AG09319 (cell line): ENCODE measurements at regions not wholly inside any gene's neighbourhood (a gene's known extent, or its start where the extent isn't known, plus 50 kb on each side); places are given as distances from the start of the nearest gene placed in this dataset.

ENCODE experiments used
- DNase-seq: peaks from one replicate; pipeline ENCODE4 v3.0.0-alpha.2; 2010; ENCODE audit warnings: low read depth; ENCODE audit errors: extremely low read depth
- CTCF ChIP-seq: IDR thresholded peaks from 2 replicates; pipeline ENCODE4 v1.5.1; 2011; ENCODE audit warnings: low read depth, mild to moderate bottlenecking, inconsistent platforms, low read length, moderate library complexity

GRCh38 chr10:110415809-110416208, 81.9 kb upstream of the DUSP5 start:
- DNase-seq: no peak
- TF ChIP-seq CTCF: no peak

DNA sequence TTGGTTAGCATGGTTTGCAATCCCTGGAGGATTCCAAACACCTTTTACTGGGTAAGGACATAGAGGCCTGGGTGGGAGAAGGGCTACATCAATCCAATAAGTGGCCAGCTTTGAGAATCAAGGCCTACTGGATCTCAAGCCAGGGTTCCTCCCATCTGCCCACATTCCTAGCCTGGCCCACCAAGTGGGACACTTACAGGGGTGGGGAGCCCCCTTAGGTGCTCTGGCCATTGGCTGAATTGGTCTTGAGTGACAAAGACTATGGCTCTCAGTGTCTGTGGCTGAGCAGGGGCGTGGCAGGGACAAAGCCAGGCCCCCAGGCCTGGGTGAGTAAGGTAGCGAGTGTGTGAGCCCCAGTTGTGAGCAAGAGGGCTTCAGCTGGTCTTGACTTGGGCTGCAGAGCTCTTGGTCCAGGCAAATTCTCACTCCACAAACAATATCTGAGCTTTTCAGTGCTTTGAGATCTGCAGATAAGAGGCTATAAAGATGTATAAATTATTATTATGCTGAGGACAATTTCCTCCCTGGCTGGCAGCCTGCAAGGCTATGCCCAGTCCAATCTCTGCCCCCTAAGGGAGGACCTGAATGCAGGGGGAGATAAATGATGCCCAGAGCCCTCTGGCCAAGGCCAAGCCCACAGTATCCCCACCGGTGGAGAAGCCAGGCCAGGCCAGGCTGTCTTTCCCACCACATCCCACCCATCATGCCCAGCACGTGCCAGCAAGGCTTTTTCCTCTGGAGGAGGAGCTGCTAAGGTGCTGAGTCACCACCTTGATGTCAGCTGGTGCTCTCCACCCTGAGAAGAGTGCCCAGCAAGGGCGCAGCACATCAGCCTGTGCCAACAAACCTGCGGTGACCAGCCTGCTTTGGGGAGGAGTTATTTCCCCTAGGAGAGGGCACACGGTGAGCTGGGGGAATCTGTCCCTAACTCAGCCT, 80.7 kb upstream of the DUSP5 start:
- no peak for DNase-seq
- TF ChIP-seq CTCF: no peak

DNA sequence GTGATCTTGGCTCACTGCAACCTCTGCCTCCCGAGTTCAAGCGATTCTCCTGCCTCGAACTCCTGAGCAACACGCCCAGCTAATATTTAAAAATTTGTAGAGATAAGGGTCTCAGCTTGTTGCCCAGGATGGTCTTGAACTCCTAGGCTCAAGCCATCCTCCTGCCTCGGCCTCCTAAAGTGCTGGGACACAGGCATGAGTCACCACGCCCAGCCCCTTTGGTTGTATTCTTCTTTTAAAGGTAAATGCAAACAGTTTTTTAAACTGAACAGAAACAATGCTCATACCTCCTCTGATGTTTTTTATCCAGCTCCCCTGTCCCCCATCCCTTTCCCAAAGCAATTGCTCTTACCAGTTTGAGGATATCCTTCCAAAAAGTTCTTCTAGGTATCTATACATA, 79.5 kb upstream of the DUSP5 start:
- no peak for DNase-seq
- TF ChIP-seq CTCF: no peak

- no peak for DNase-seq
- no peak for TF ChIP-seq CTCF
Measured at GRCh38 chr10:110419265-110419664, 78.4 kb upstream of the DUSP5 start.

- no peak for TF ChIP-seq CTCF
- DNase-seq: no peak
Measured at GRCh38 chr10:110420401-110421193, 77.1 kb upstream of the DUSP5 start.

GRCh38 chr10:110421512-110422138, 76.1 kb upstream of the DUSP5 start:
- no peak for DNase-seq
- TF ChIP-seq CTCF: no peak
